NCI-H2196 (cell line): ENCODE measurements at regions not wholly inside any gene's neighbourhood (a gene's known extent, or its start where the extent isn't known, plus 50 kb on each side); places are given as distances from the start of the nearest gene placed in this dataset.

ENCODE experiments used
- DNase-seq: peaks from one replicate; lab custom pipeline; 2025; ENCODE audit not compliant: unreplicated experiment; lab: John Stamatoyannopoulos, UW

GRCh38 chr7:110592557-110592956 lies 498.4 kb upstream of the LRRN3 start:
- DNase-seq = no peak

GRCh38 chr7:110593355-110593754 lies 497.6 kb upstream of the LRRN3 start:
- no peak for DNase-seq

GRCh38 chr7:110595694-110596093 lies 495.2 kb upstream of the LRRN3 start:
- DNase-seq = no peak

GRCh38 chr7:110600956-110601355 lies 490.0 kb upstream of the LRRN3 start:
- DNase-seq = no peak

- DNase-seq = no peak
Measured at GRCh38 chr7:110601710-110602109, 489.2 kb upstream of the LRRN3 start.

GRCh38 chr7:110604206-110604605 lies 486.7 kb upstream of the LRRN3 start:
- no peak for DNase-seq

- no peak for DNase-seq
Measured at GRCh38 chr7:110604885-110605284, 486.0 kb upstream of the LRRN3 start.

- no peak for DNase-seq
Measured at GRCh38 chr7:110607050-110607857, 483.7 kb upstream of the LRRN3 start.

GRCh38 chr7:110609336-110609735 lies 481.6 kb upstream of the LRRN3 start:
- DNase-seq = no peak

- no peak for DNase-seq
Measured at GRCh38 chr7:110612680-110613079, 478.2 kb upstream of the LRRN3 start.
